Liver (tissue), 8 donors: ENCODE measurements at regions not wholly inside any gene's neighbourhood (a gene's known extent, or its start where the extent isn't known, plus 50 kb on each side); places are given as distances from the start of the nearest gene placed in this dataset.
A peak's percentile ranks its signal among the peaks of the same experiment; 100 is the strongest.

Source experiments
- DNase-seq: peaks from one replicate; pipeline ENCODE4 v3.0.0-alpha.2; 2017; ENCODE audit warnings: low spot score
- H3K27ac ChIP-seq, 2 donors: one replicate each; pipeline ENCODE4 v1.7.0; 2013; ENCODE audit warnings: inconsistent platforms in 2 of 2, low read length in 2 of 2, control low read depth in 1 of 2, low read depth in 1 of 2, mild to moderate bottlenecking in 1 of 2
- H3K27me3 ChIP-seq, 4 donors: one replicate each; pipeline versions ENCODE4 v1.6.1 to v1.7.0; 2013; ENCODE audit warnings: low read length in 3 of 4, inconsistent platforms in 1 of 4, mild to moderate bottlenecking in 1 of 4, moderate library complexity in 1 of 4; ENCODE audit not compliant: control insufficient read depth in 4 of 4, insufficient read depth in 4 of 4
- H3K36me3 ChIP-seq, 4 donors: one replicate each; pipeline versions ENCODE4 v1.6.1 to v1.7.0; 2013; ENCODE audit warnings: low read length in 3 of 4, mild to moderate bottlenecking in 3 of 4, low read depth in 1 of 4, moderate library complexity in 1 of 4; ENCODE audit not compliant: control insufficient read depth in 4 of 4, insufficient read depth in 3 of 4
- H3K4me1 ChIP-seq, 4 donors: one replicate each; pipeline versions ENCODE4 v1.6.1 to v1.7.0; 2013; ENCODE audit warnings: low read length in 3 of 4, mild to moderate bottlenecking in 3 of 4, moderate library complexity in 1 of 4; ENCODE audit not compliant: control insufficient read depth in 4 of 4, insufficient read depth in 4 of 4
- H3K4me3 ChIP-seq, 3 donors: one replicate each; pipeline versions ENCODE4 v1.6.1 to v1.7.0; 2013; ENCODE audit warnings: low read length in 3 of 3, control low read depth in 1 of 3, low read depth in 1 of 3, mild to moderate bottlenecking in 1 of 3
- H3K9ac ChIP-seq, 2 donors: one replicate each; pipeline ENCODE4 v1.7.0; 2013; ENCODE audit warnings: low read length in 2 of 2, mild to moderate bottlenecking in 2 of 2, moderate library complexity in 2 of 2, control low read depth in 1 of 2, low read depth in 1 of 2
- H3K9me3 ChIP-seq, 4 donors: one replicate each; pipeline versions ENCODE4 v1.6.1 to v1.7.0; 2013; ENCODE audit warnings: low read length in 3 of 4; ENCODE audit not compliant: control insufficient read depth in 4 of 4
- ATF3 ChIP-seq: IDR thresholded peaks from 2 replicates; pipeline ENCODE4 v1.6.1; 2016; ENCODE audit warnings: antibody characterized with exemption
- CTCF ChIP-seq: fragments of 150-350 bp; IDR thresholded peaks from 2 replicates; pipeline ENCODE4 v1.5.1; 2017; ENCODE audit warnings: improper control_type of control experiment, low read depth, low read length; ENCODE audit not compliant: missing input control
- EGR1 ChIP-seq, 2 donors: IDR thresholded peaks; 2 replicates each; pipeline ENCODE4 v1.6.1; 2016 to 2018; ENCODE audit warnings: antibody characterized with exemption in 2 of 2, low read depth in 2 of 2
- FOXA1 ChIP-seq: IDR thresholded peaks from 2 replicates; pipeline ENCODE4 v1.6.1; 2016; ENCODE audit warnings: antibody characterized with exemption
- FOXA2 ChIP-seq: IDR thresholded peaks from 2 replicates; pipeline ENCODE4 v1.6.1; 2016; ENCODE audit warnings: antibody characterized with exemption
- GABPA ChIP-seq, 2 donors: IDR thresholded peaks in 1 of 2; conservative IDR thresholded peaks in 1 of 2; 2 replicates each; pipeline ENCODE4 v1.6.1; 2016; ENCODE audit warnings: antibody characterized with exemption in 2 of 2, mild to moderate bottlenecking in 1 of 2, moderate library complexity in 1 of 2
- HNF4A ChIP-seq, 2 donors: conservative IDR thresholded peaks; 2 replicates each; pipeline ENCODE4 v1.6.1; 2016; ENCODE audit warnings: antibody characterized with exemption in 2 of 2, mild to moderate bottlenecking in 2 of 2
- JUND ChIP-seq, 2 donors: IDR thresholded peaks; 2 replicates each; pipeline ENCODE4 v1.6.1; 2016; ENCODE audit warnings: antibody characterized with exemption in 2 of 2
- MAX ChIP-seq: IDR thresholded peaks from 2 replicates; pipeline ENCODE4 v1.6.1; 2016; ENCODE audit warnings: antibody characterized with exemption
- NR2F2 ChIP-seq: IDR thresholded peaks from 2 replicates; pipeline ENCODE4 v1.6.1; 2016; ENCODE audit warnings: antibody characterized with exemption
- RAD21 ChIP-seq, 2 donors: IDR thresholded peaks; 2 replicates each; pipeline ENCODE4 v1.6.1; 2016; ENCODE audit warnings: antibody characterized with exemption in 2 of 2, mild to moderate bottlenecking in 2 of 2
- SP1 ChIP-seq: IDR thresholded peaks from 2 replicates; pipeline ENCODE4 v1.6.1; 2018; ENCODE audit warnings: antibody characterized with exemption, mild to moderate bottlenecking
- TAF1 ChIP-seq: conservative IDR thresholded peaks from 2 replicates; pipeline ENCODE4 v1.6.1; 2016; ENCODE audit warnings: antibody characterized with exemption, mild to moderate bottlenecking
- YY1 ChIP-seq: IDR thresholded peaks from 2 replicates; pipeline ENCODE4 v1.6.1; 2016; ENCODE audit warnings: antibody characterized with exemption, mild to moderate bottlenecking
- ZBTB33 ChIP-seq: IDR thresholded peaks from 2 replicates; pipeline ENCODE4 v1.6.1; 2016; ENCODE audit warnings: antibody characterized with exemption
- WGBS: extraction: QIAGEN DNeasy Blood & Tissue Kit; methylation state at CpG from one replicate; pipeline ENCODE4 v1.1.7; 2013; 5-methylcytosine and 5-hydroxymethylcytosine counted together
- TF ChIP-seq, protein P1 (sequence below): IDR thresholded peaks from 2 replicates; pipeline ENCODE4 v1.6.1; 2016; ENCODE audit warnings: antibody characterized with exemption, mild to moderate bottlenecking
- donor health status: healthy.
- donor health status: healthy.
- donor health status: healthy.
- donor health status: healthy.
- donor health status: healthy.

DNA sequence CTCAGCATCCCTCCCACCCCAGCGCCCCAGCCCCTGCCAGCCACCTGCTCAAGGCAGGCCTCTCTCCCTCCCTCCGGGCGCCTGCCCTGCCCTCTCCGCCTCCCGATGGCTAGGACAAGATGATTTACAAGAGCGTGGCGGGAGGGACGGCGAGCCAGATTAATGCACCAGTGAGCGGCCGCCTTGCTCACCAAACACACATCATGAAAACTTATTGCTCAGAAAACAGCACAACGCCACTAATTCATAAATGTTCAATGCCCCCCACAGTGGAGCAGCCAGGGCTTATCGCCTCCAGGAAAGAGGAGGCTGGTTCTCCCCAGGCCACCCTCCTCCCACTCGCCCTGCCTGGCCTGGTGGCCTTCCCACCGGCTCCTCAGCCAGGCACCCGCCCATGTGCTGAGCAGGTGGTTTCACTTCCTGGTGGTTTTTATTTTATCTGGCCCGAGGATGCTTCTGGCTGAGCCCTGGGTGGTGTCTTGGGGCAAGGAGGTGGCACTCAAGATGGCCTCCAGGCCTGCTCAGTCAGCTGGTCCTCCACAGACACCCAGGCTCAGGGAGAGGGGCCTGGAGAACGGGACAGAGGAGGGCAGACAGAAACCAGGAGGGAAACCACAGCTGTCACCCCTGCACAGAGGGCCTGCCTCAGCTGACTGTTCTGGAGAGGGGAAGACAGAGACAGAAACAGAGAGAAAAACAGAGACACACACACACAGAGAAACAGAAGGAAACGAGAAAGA, 284.9 kb downstream of the UACA start:
- H3K4me3 ChIP-seq, result no peak overlapping the region
- H3K4me1 ChIP-seq, result peaks cover 6 to 18% (median 13%) of the 10 kb centered on the region in 4 donors
- 86% methylated on average over 19 of the region's 19 CpGs for WGBS
- H3K9me3 ChIP-seq, result no peaks in the 10 kb centered on the region
- peak overlapping the region in 1 of 2 donors; percentile 14 for H3K9ac ChIP-seq
- no peaks in the 10 kb centered on the region for H3K36me3 ChIP-seq
- peaks cover 0 to 2% (median 0%) of the 10 kb centered on the region in 4 donors for H3K27me3 ChIP-seq
- no peak for DNase-seq
- H3K27ac ChIP-seq, result no peak overlapping the region
- TF ChIP-seq JUND (IDR thresholded peaks at IDR 0.05) (no peak), CTCF (no peak), GABPA (IDR thresholded peaks at IDR 0.05 in 1 of 2, conservative IDR thresholded peaks at IDR 0.05 in 1 of 2) (no peak), EGR1 (IDR thresholded peaks at IDR 0.05; ENCODE audit: low read depth in 2 of 2) (no peak), RAD21 (IDR thresholded peaks at IDR 0.05) (no peak), YY1 (no peak), HNF4A (conservative IDR thresholded peaks at IDR 0.05) (no peak), NR2F2 (no peak), ATF3 (no peak), MAX (no peak), TAF1 (no peak), FOXA1 (no peak), FOXA2 (no peak), SP1 (no peak), ZBTB33 (no peak)
- TF ChIP-seq, protein P1, sequence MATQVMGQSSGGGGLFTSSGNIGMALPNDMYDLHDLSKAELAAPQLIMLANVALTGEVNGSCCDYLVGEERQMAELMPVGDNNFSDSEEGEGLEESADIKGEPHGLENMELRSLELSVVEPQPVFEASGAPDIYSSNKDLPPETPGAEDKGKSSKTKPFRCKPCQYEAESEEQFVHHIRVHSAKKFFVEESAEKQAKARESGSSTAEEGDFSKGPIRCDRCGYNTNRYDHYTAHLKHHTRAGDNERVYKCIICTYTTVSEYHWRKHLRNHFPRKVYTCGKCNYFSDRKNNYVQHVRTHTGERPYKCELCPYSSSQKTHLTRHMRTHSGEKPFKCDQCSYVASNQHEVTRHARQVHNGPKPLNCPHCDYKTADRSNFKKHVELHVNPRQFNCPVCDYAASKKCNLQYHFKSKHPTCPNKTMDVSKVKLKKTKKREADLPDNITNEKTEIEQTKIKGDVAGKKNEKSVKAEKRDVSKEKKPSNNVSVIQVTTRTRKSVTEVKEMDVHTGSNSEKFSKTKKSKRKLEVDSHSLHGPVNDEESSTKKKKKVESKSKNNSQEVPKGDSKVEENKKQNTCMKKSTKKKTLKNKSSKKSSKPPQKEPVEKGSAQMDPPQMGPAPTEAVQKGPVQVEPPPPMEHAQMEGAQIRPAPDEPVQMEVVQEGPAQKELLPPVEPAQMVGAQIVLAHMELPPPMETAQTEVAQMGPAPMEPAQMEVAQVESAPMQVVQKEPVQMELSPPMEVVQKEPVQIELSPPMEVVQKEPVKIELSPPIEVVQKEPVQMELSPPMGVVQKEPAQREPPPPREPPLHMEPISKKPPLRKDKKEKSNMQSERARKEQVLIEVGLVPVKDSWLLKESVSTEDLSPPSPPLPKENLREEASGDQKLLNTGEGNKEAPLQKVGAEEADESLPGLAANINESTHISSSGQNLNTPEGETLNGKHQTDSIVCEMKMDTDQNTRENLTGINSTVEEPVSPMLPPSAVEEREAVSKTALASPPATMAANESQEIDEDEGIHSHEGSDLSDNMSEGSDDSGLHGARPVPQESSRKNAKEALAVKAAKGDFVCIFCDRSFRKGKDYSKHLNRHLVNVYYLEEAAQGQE, result no peak
